Left forelimb (tissue), 1 donor: ENCODE measurements at regions not wholly inside any gene's neighbourhood (a gene's known extent, or its start where the extent isn't known, plus 50 kb on each side); places are given as distances from the start of the nearest gene placed in this dataset.
"Not testable (repeated sequence)": the region's sequence is repeated elsewhere in the genome, so short reads cannot be mapped to it uniquely, and the experiment has no call there.

Experiments
- DNase-seq: peaks from one replicate; pipeline ENCODE4 v3.0.0-alpha.2; 2018; ENCODE audit warnings: low spot score

- no peak for DNase-seq
Observed at GRCh38 chr5:8714861-8715260, 831.0 kb downstream of the SEMA5A start.

- no peak for DNase-seq
Observed at GRCh38 chr5:8719796-8720195, 826.1 kb downstream of the SEMA5A start.

- DNase-seq, result no peak
Observed at GRCh38 chr5:8720506-8720905, 825.4 kb downstream of the SEMA5A start.

- no peak for DNase-seq
Observed at GRCh38 chr5:8721536-8721935, 824.3 kb downstream of the SEMA5A start.

- no peak for DNase-seq
Observed at GRCh38 chr5:8726383-8727036, 819.4 kb downstream of the SEMA5A start.

- no peak for DNase-seq
Observed at GRCh38 chr5:8727396-8727795, 818.5 kb downstream of the SEMA5A start.

GRCh38 chr5:8729437-8729836, 816.4 kb downstream of the SEMA5A start:
- DNase-seq, result no peak

GRCh38 chr5:8730194-8730593, 815.7 kb downstream of the SEMA5A start:
- no peak for DNase-seq

GRCh38 chr5:8731110-8731509, 814.8 kb downstream of the SEMA5A start:
- not testable (repeated sequence) for DNase-seq

- no peak for DNase-seq
Observed at GRCh38 chr5:8740595-8740994, 805.3 kb downstream of the SEMA5A start.

GRCh38 chr5:8749556-8749955, 796.3 kb downstream of the SEMA5A start:
- DNase-seq, result no peak

GRCh38 chr5:8750100-8750499, 795.8 kb downstream of the SEMA5A start:
- no peak for DNase-seq

- no peak for DNase-seq
Observed at GRCh38 chr5:8751971-8752370, 793.9 kb downstream of the SEMA5A start.

- DNase-seq, result no peak
Observed at GRCh38 chr5:8752595-8752994, 793.3 kb downstream of the SEMA5A start.

- no peak for DNase-seq
Observed at GRCh38 chr5:8756498-8757084, 789.3 kb downstream of the SEMA5A start.

- DNase-seq, result no peak
Observed at GRCh38 chr5:8765886-8766285, 780.0 kb downstream of the SEMA5A start.

- DNase-seq, result no peak
Observed at GRCh38 chr5:8766448-8766847, 779.4 kb downstream of the SEMA5A start.

GRCh38 chr5:8767111-8767510, 778.8 kb downstream of the SEMA5A start:
- DNase-seq, result no peak

- no peak for DNase-seq
Observed at GRCh38 chr5:8767746-8768145, 778.1 kb downstream of the SEMA5A start.

- DNase-seq, result no peak
Observed at GRCh38 chr5:8769631-8770030, 776.2 kb downstream of the SEMA5A start.

- DNase-seq, result no peak
Observed at GRCh38 chr5:8770431-8770830, 775.4 kb downstream of the SEMA5A start.

- no peak for DNase-seq
Observed at GRCh38 chr5:8773046-8773615, 772.7 kb downstream of the SEMA5A start.

GRCh38 chr5:8784692-8785091, 761.2 kb downstream of the SEMA5A start:
- DNase-seq, result no peak

GRCh38 chr5:8788246-8788645, 757.6 kb downstream of the SEMA5A start:
- DNase-seq, result no peak
